ENCODE measurements at regions not wholly inside any gene's neighbourhood (a gene's known extent, or its start where the extent isn't known, plus 50 kb on each side); places are given as distances from the start of the nearest gene placed in this dataset.

GRCh38 chr10:81520688-81521087 is 354.3 kb upstream of the NRG3 start:
- POLR2A ChIA-PET: no interaction called here
- Histone ChIP-seq H3K27ac (ENCODE audit: low read length) (no peak overlapping the region), H3K27me3 (ENCODE audit: control insufficient read depth, insufficient read depth, low read length) (no peaks in the 10 kb centered on the region), H3K4me1 (ENCODE audit: control insufficient read depth, insufficient read depth, low read length) (no peaks in the 10 kb centered on the region), H3K9me3 (ENCODE audit: control insufficient read depth, insufficient read depth, low read depth, low read length) (peaks cover 2% of the 10 kb centered on the region; the same call in 1 of the 2 replicates), H3K36me3 (ENCODE audit: control insufficient read depth, insufficient read depth, low read length) (no peaks in the 10 kb centered on the region), H3K4me3 (ENCODE audit: low read depth in 2 of 2, low read length in 2 of 2) (no peak overlapping the region)
- in situ Hi-C loops (cut with HindIII; ENCODE audit: low pct_unique_long_range_greater_than_20kb, low sequenced_read_pairs): no loop called here
- no peak for TF ChIP-seq SIN3A (IDR thresholded peaks at IDR 0.05; ENCODE audit: borderline replicate concordance, insufficient read depth, low read depth, low read length)
- TF ChIP-seq POLR2AphosphoS5 (IDR thresholded peaks at IDR 0.05; ENCODE audit: low read depth, low read length): no peak
- no peak for TF ChIP-seq CTCF (IDR thresholded peaks at IDR 0.05)
- no peak for TF ChIP-seq TCF7L2 (IDR thresholded peaks at IDR 0.05; ENCODE audit: low read depth, low read length)
- TF ChIP-seq REST (IDR thresholded peaks at IDR 0.05; ENCODE audit: insufficient read depth in 1 of 2, low read depth in 2 of 2, low read length in 1 of 2): no peak
- DNase-seq (ENCODE audit: low read depth, low spot score) (no peak), ATAC-seq (no peak)
- intact Hi-C loops (cut with micrococcal nuclease; ENCODE audit: unreplicated experiment): no loop called here
- CTCF ChIA-PET: no interaction called here
- BruUV-seq (replicated peaks): no TSS peak

GRCh38 chr10:81524467-81524866 is 350.5 kb upstream of the NRG3 start:
- intact Hi-C loops (cut with micrococcal nuclease; ENCODE audit: unreplicated experiment): no loop called here
- CTCF ChIA-PET: no interaction called here

More at GRCh38 chr10:81524467-81524866, 350.5 kb upstream of the NRG3 start:
- POLR2A ChIA-PET: no interaction called here
- in situ Hi-C loops (cut with HindIII; ENCODE audit: low pct_unique_long_range_greater_than_20kb, low sequenced_read_pairs): no loop called here
- DNase-seq (ENCODE audit: low read depth, low spot score) (no peak), ATAC-seq (no peak)
- Histone ChIP-seq H3K9me3 (ENCODE audit: control insufficient read depth, insufficient read depth, low read depth, low read length) (no peaks in the 10 kb centered on the region; the same call in 1 of the 2 replicates), H3K4me3 (ENCODE audit: low read depth in 2 of 2, low read length in 2 of 2) (no peak overlapping the region), H3K27ac (ENCODE audit: low read length) (no peak overlapping the region), H3K27me3 (ENCODE audit: control insufficient read depth, insufficient read depth, low read length) (no peaks in the 10 kb centered on the region), H3K4me1 (ENCODE audit: control insufficient read depth, insufficient read depth, low read length) (no peaks in the 10 kb centered on the region), H3K36me3 (ENCODE audit: control insufficient read depth, insufficient read depth, low read length) (no peaks in the 10 kb centered on the region)
- no peak for TF ChIP-seq REST (IDR thresholded peaks at IDR 0.05; ENCODE audit: insufficient read depth in 1 of 2, low read depth in 2 of 2, low read length in 1 of 2)
- no peak for TF ChIP-seq POLR2AphosphoS5 (IDR thresholded peaks at IDR 0.05; ENCODE audit: low read depth, low read length)
- no peak for TF ChIP-seq CTCF (IDR thresholded peaks at IDR 0.05)
- TF ChIP-seq TCF7L2 (IDR thresholded peaks at IDR 0.05; ENCODE audit: low read depth, low read length): no peak
- no peak for TF ChIP-seq SIN3A (IDR thresholded peaks at IDR 0.05; ENCODE audit: borderline replicate concordance, insufficient read depth, low read depth, low read length)
- BruUV-seq (replicated peaks): no TSS peak

Data from Panc1 (cell line).